ENCODE measurements at regions not wholly inside any gene's neighbourhood (a gene's known extent, or its start where the extent isn't known, plus 50 kb on each side); places are given as distances from the start of the nearest gene placed in this dataset.

GRCh38 chr9:118423021-118423420, 718.8 kb downstream of the TLR4 start:
- TF ChIP-seq CTCF (IDR thresholded peaks at IDR 0.05) (no peak), POLR2A (IDR thresholded peaks at IDR 0.05) (no peak)

All from adrenal gland (tissue), 5 donors.